AG04450 (cell line): ENCODE measurements at regions not wholly inside any gene's neighbourhood (a gene's known extent, or its start where the extent isn't known, plus 50 kb on each side); places are given as distances from the start of the nearest gene placed in this dataset.

ENCODE experiments used
- CTCF ChIA-PET: fragments of 300-600, 350-600 bp; formaldehyde crosslinking; extraction: SDS; loops from one replicate; lab custom pipeline; 2022; ENCODE audit warnings: antibody characterized with exemption, inconsistent platforms; lab: Charles Lee
- POLR2A ChIA-PET: fragments of 350-600 bp; formaldehyde crosslinking; extraction: SDS; loops from one replicate; lab custom pipeline; 2021; ENCODE audit warnings: antibody characterized with exemption, inconsistent platforms; lab: Yijun Ruan, JAX
- DNase-seq: peaks from one replicate; pipeline ENCODE4 v3.0.0-alpha.2; 2011; ENCODE audit warnings: low read depth, low spot score
- H3K27ac ChIP-seq: one replicate; pipeline ENCODE4 v1.5.1; 2012; ENCODE audit warnings: low read depth, low read length, control low read depth
- H3K27me3 ChIP-seq: one replicate; pipeline ENCODE4 v1.6.0; 2012; ENCODE audit warnings: low read length; ENCODE audit not compliant: control insufficient read depth, insufficient read depth
- H3K4me3 ChIP-seq: 2 replicates; pipeline ENCODE4 v1.5.1; 2011; ENCODE audit warnings: mild to moderate bottlenecking, low read depth, low read length, control low read depth
- H3K9me3 ChIP-seq: 2 replicates; pipeline ENCODE4 v1.5.1; 2012; ENCODE audit warnings: low read length; ENCODE audit not compliant: control insufficient read depth, insufficient read depth
- TF ChIP-seq, protein P1 (sequence below): IDR thresholded peaks from 2 replicates; pipeline ENCODE4 v1.5.1; 2011; ENCODE audit warnings: low read depth, low read length, control low read depth, inconsistent platforms

DNA sequence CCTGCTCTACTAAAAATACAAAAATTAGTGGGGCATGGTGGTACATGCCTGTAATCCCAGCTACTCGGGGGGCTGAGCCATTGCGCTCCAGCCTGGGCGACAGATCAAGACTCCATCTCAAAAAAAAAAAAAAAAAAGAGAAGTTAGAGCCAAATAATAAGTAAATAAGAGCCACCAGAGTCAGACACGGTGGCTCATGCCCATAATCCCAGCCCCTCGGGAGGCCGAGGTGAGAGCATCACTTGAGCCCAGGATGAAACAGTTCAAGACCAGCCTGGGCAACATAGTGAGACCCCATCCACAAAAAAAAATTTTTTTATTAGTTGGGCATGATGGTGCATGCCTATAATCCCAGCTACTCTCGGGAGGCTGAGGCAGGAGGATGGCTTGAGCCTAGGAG is 85.8 kb upstream of the LARP1 start:
- CTCF ChIA-PET: no interaction called here
- H3K9me3 ChIP-seq: peaks cover 28% of the 10 kb centered on the region
- DNase-seq: no peak
- no peak overlapping the region for H3K27ac ChIP-seq
- H3K4me3 ChIP-seq: no peak overlapping the region
- POLR2A ChIA-PET: no interaction called here
- TF ChIP-seq, protein P1, sequence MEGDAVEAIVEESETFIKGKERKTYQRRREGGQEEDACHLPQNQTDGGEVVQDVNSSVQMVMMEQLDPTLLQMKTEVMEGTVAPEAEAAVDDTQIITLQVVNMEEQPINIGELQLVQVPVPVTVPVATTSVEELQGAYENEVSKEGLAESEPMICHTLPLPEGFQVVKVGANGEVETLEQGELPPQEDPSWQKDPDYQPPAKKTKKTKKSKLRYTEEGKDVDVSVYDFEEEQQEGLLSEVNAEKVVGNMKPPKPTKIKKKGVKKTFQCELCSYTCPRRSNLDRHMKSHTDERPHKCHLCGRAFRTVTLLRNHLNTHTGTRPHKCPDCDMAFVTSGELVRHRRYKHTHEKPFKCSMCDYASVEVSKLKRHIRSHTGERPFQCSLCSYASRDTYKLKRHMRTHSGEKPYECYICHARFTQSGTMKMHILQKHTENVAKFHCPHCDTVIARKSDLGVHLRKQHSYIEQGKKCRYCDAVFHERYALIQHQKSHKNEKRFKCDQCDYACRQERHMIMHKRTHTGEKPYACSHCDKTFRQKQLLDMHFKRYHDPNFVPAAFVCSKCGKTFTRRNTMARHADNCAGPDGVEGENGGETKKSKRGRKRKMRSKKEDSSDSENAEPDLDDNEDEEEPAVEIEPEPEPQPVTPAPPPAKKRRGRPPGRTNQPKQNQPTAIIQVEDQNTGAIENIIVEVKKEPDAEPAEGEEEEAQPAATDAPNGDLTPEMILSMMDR: no peak
- H3K27me3 ChIP-seq: no peaks in the 10 kb centered on the region

DNA sequence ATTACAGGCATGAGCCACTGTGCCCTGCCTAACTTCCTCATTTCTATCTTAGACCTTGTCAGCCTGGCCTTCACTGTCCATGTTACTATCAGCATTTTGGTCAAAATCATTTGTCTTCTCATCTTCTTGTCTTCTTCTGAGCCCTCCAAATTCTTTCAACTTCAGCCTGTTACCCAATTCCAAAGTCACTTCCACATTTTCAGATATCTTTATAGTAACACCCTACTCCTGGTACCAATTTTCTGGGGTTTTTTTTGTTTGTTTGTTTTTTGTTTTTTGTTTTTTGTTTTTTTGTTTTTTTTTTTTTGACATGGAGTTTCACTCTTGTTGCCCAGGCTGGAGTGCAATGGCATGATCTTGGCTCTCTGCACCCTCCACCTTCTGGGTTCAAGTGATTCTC is 90.3 kb upstream of the LARP1 start:
- ChIA-PET POLR2A (no interaction called here), CTCF (no interaction called here)
- H3K9me3 ChIP-seq: peaks cover 37% of the 10 kb centered on the region
- no peaks in the 10 kb centered on the region for H3K27me3 ChIP-seq
- TF ChIP-seq, protein P1: no peak
- no peak for DNase-seq
- no peak overlapping the region for H3K27ac ChIP-seq
- no peak overlapping the region for H3K4me3 ChIP-seq

DNA sequence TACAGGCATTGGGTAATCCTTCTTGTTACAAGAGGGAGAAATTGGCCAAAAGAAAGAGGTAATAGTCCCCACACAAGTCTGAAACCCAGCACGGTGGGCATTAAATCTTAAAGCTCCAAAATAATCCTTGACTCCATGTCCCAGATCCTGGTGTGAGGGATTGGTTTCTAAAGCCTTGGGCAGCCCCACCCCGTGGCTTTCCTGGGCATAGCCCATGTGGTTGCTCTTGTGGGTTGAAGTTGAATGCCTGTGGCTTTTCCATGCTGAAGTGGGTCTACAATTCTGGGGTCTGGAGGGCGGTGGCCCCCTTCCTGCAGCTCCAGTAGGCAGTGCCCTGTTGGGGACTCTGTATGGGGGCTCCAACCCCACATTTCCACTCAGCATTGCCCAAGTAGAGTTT is 91.8 kb upstream of the LARP1 start:
- Histone ChIP-seq H3K27me3 (no peaks in the 10 kb centered on the region), H3K9me3 (peaks cover 29% of the 10 kb centered on the region), H3K27ac (no peak overlapping the region), H3K4me3 (no peak overlapping the region)
- CTCF ChIA-PET: interaction anchor here (0.5 kb wide), 1 partner anchor 1819 kb away, joined by 4 read pairs; no protein-coding TSS in a partner anchor
- TF ChIP-seq, protein P1: no peak
- DNase-seq: no peak
- POLR2A ChIA-PET: no interaction called here

DNA sequence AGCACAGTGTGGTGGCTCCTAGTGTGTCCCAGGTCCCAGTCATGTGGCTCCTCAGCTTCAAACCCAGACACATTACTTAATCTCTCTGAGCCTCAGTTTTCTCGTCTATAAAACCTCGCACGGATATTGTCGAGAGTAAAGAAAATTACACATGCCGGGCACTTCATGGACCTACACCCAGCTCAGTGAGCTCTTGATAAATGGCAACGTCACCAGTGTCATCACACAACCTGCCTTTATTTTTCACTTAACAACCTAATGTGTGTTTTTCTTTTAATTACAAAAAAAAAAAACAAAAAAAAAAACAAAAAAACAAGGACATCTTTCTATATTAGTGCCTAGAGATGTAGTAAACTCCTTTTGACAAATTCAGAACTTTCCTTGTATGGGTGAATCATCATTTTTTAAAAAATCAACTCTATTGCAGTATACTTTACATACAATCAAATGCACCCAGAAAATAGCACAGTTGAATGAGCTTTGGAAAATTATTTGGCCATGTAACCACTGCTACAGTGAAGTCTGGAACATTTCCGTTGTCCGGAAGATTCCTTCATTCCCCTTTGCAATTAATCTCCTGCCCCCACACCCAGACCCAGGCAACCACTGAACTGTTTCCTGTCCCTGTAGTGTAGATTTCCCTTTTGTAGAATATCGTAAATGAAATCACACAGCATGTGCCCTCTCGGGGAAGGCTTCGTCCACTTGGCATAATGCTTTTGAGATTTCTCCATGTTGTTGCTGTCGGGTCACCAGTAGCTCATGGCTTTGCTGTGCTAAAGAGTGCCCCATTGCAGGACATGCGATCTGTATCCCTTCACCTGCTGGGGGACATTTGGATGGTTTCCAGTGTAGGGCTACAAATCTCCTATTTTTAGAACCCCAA is 100.4 kb upstream of the LARP1 start:
- H3K9me3 ChIP-seq: no peaks in the 10 kb centered on the region
- no peak overlapping the region for H3K4me3 ChIP-seq
- ChIA-PET POLR2A (interaction anchor here (0.6 kb wide), 1 partner anchor 184 kb away, joined by 3 read pairs; no protein-coding TSS in a partner anchor), CTCF (interaction anchor here (0.6 to 0.8 kb wide), 4 partner anchors 119 to 663 kb away, joined by 3 to 6 read pairs (median 4); no protein-coding TSS in a partner anchor)
- no peaks in the 10 kb centered on the region for H3K27me3 ChIP-seq
- TF ChIP-seq, protein P1: no peak
- DNase-seq: no peak
- no peak overlapping the region for H3K27ac ChIP-seq
